ENCODE measurements at regions not wholly inside any gene's neighbourhood (a gene's known extent, or its start where the extent isn't known, plus 50 kb on each side); places are given as distances from the start of the nearest gene placed in this dataset.

- no peak overlapping the region for H3K4me3 ChIP-seq (replicated peaks; ENCODE audit: low read depth, low read length)
- no peak for TF ChIP-seq CTCF (IDR thresholded peaks at IDR 0.05; ENCODE audit: low read depth, low read length, missing control alignments)
- no peak for DNase-seq (ENCODE audit: extremely low read depth, low read depth)
Observed at GRCh38 chr10:128221117-128221516, 94.9 kb upstream of the MKI67 start.

- H3K4me3 ChIP-seq (replicated peaks; ENCODE audit: low read depth, low read length), result no peak overlapping the region
- no peak for TF ChIP-seq CTCF (IDR thresholded peaks at IDR 0.05; ENCODE audit: low read depth, low read length, missing control alignments)
- no peak for DNase-seq (ENCODE audit: extremely low read depth, low read depth)
Observed at GRCh38 chr10:128221807-128222206, 95.6 kb upstream of the MKI67 start.

GRCh38 chr10:128222332-128222849 is 96.2 kb upstream of the MKI67 start:
- H3K4me3 ChIP-seq (replicated peaks; ENCODE audit: low read depth, low read length), result no peak overlapping the region
- TF ChIP-seq CTCF (IDR thresholded peaks at IDR 0.05; ENCODE audit: low read depth, low read length, missing control alignments), result no peak
- DNase-seq (ENCODE audit: extremely low read depth, low read depth), result no peak

- DNase-seq (ENCODE audit: extremely low read depth, low read depth), result no peak
- H3K4me3 ChIP-seq (replicated peaks; ENCODE audit: low read depth, low read length), result no peak overlapping the region
- TF ChIP-seq CTCF (IDR thresholded peaks at IDR 0.05; ENCODE audit: low read depth, low read length, missing control alignments), result no peak
Observed at GRCh38 chr10:128230401-128230800, 104.2 kb upstream of the MKI67 start.

GRCh38 chr10:128233422-128233821 is 107.2 kb upstream of the MKI67 start:
- DNase-seq (ENCODE audit: extremely low read depth, low read depth), result no peak
- TF ChIP-seq CTCF (IDR thresholded peaks at IDR 0.05; ENCODE audit: low read depth, low read length, missing control alignments), result no peak

GRCh38 chr10:128237710-128238109 is 111.5 kb upstream of the MKI67 start:
- DNase-seq (ENCODE audit: extremely low read depth, low read depth), result no peak
- H3K4me3 ChIP-seq (replicated peaks; ENCODE audit: low read depth, low read length), result no peak overlapping the region
- no peak for TF ChIP-seq CTCF (IDR thresholded peaks at IDR 0.05; ENCODE audit: low read depth, low read length, missing control alignments)

More at GRCh38 chr10:128233422-128233821, 107.2 kb upstream of the MKI67 start:
- H3K4me3 ChIP-seq (replicated peaks; ENCODE audit: low read depth, low read length), result no peak overlapping the region

GRCh38 chr10:128241023-128241422 is 114.8 kb upstream of the MKI67 start:
- no peak for TF ChIP-seq CTCF (IDR thresholded peaks at IDR 0.05; ENCODE audit: low read depth, low read length, missing control alignments)
- H3K4me3 ChIP-seq (replicated peaks; ENCODE audit: low read depth, low read length), result no peak overlapping the region
- DNase-seq (ENCODE audit: extremely low read depth, low read depth), result no peak

All from HFF-Myc (cell line).